ENCODE measurements at regions not wholly inside any gene's neighbourhood (a gene's known extent, or its start where the extent isn't known, plus 50 kb on each side); places are given as distances from the start of the nearest gene placed in this dataset.

GRCh38 chr6:54633601-54634000, 213.0 kb upstream of the FAM83B start:
- no peak for DNase-seq

DNA sequence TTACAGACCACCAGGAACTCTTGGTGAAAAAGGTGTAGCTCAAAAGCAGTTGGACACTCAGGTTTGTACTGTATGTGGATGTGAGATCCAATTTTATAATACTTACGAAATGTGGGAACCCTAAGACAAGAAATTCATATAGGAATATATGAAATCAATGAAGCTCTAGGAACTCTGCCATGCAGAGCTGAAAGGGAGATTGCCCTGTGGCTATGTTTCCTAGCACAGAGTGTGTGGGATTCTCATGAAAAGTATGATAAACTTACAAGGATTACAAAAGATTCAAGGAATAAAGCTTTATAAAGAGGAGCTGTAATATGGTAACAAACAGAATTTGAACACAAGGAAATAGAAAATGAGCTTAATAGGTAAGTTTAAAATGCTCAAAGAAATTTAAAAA, 205.7 kb upstream of the FAM83B start:
- no peak for DNase-seq

DNA sequence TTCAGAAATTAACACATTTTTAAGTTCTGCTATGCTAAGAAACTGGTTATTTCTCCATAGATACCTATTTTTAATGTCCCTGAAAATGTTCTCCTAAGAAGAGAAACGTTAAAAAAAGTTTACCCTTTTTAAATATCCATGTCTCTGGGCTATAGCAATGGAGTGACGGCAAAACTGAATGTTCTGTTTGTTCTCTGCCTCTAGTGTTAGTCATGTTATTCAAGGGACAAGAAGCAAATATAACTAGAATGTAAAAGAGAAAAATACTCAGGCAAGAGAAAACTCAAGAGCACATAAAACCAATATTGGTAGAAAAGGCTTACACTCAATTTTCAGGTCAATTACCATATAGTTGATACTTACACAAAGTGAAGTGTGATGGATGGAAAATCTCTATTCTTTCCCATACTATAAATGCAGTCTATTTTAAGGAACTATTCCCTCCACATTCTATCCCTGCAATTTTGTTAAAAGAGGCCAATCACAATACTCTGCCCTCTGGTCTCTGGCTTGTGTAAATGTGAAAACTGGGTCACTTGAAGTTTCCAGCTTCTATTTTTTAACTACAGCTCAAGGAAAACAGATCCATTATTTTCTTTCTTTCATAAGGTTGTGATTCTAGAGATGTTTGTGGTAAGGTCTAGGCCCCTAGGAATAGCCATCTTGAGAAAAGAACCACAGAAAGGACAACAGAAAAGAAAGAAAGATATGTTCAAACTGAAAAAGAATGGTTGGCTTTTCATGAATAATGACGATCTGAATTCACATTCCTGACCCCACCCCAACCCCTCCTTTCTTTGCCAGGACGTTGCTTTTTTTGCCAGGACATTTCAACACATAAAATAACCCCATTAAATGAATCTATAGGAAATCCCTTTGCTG, 200.3 kb upstream of the FAM83B start:
- DNase-seq = peak in 1 of 58 donors; percentile 0

- DNase-seq = no peak
These were observed 199.5 kb upstream of the FAM83B start for GRCh38 chr6:54646951-54647664.

DNA sequence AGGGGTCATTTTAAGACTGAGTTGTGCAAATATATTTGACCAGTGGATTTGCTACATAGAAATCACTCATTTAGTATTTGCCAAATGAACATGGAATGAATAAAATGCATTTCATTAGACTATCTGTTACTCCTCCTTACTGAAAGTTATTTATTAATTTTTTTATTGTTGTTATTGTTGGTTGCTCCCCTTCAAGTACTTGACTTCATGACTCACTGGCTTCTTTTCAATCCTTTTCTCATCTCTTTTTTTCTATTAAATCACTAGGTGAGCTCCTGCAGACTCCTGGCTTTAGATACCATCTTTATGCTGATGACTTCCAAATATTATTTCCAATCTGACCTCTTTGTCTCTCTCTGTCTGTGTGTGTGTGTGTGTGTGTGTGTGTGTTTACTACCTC, 192.2 kb upstream of the FAM83B start:
- DNase-seq = no peak

GRCh38 chr6:54655162-54655561, 191.4 kb upstream of the FAM83B start:
- no peak for DNase-seq

DNA sequence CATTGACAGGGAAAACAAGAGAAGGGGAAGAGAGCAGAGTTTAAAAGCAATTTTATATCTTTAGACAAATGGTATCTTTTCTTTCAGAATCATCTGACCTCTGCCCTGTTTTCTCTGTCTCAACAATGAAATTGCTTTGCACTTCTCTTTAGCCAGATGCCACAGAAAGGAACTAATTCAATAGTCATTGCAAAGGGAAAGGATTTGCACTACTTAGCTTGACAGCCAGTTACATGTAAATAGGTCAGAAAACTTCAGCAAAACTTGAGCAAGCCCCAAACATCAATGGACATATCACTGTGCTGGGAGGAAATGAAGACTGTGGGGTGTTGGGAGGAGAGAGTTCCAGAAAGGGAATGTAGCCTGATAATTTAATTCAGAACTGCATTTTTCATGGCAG, 181.3 kb upstream of the FAM83B start:
- DNase-seq = no peak

DNA sequence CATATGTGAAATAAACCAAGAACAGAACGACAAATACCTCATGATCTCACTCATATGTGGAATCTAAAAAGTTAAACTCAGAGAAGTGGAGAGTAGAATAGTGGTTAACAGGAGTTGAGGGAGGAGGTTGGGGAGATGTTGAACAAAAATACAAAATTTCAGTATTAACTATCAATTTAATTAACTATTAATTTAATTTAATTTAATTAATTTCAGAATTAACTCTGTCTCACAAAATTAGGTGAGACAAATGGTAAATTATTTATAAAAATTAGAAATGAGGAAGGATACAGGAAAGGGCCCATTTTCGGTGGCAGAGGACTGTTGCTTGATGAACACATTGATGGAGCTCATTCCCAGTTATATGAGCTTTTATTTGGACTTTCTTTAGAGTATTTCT, 166.0 kb upstream of the FAM83B start:
- no peak for DNase-seq

GRCh38 chr6:54681267-54681666, 165.3 kb upstream of the FAM83B start:
- DNase-seq = no peak

DNA sequence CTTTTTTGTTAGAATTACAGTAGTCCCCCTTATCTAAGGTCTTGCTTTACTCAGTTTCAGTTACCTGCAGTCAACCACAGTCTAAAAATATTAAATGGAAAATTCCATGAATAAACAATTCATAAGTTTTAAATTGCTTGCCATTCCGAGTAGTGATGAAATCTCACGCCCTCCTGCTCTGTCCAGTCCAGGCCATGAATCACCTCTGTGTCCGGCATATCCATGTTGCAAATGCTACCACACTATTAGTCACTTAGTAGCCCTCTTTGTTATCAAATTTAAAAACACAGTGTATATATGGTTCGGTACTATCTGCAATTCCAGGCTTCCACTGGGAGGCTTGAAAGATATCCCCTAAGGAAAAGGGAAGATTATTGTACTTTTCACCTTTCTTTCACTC, 164.6 kb upstream of the FAM83B start:
- DNase-seq = no peak

DNA sequence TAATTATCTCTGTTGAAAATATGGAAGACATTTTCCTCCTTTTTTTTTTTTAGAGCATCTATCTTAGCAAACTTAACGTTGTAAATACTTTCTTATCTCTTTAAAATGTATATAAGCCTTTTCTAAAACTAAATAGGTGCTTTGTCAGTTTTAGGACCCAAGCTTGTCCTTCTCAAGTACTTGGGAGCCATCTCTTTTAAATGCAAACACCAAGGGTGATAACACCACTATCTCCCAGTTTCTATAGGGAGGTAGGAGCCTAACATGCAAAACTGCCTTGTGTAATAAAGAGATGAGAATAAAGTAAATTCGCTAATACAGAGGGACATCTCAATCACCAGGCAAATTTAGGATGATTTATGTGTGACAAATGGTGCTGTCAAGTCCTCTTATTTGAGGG, 157.0 kb upstream of the FAM83B start:
- DNase-seq = no peak

- no peak for DNase-seq
These were observed 156.0 kb upstream of the FAM83B start for GRCh38 chr6:54690596-54690995.

- no peak for DNase-seq
These were observed 151.5 kb upstream of the FAM83B start for GRCh38 chr6:54694928-54695532.

- no peak for DNase-seq
These were observed 150.8 kb upstream of the FAM83B start for GRCh38 chr6:54695815-54696214.

GRCh38 chr6:54697424-54697823, 149.1 kb upstream of the FAM83B start:
- DNase-seq = no peak

- DNase-seq = no peak
These were observed 147.6 kb upstream of the FAM83B start for GRCh38 chr6:54698974-54699373.

DNA sequence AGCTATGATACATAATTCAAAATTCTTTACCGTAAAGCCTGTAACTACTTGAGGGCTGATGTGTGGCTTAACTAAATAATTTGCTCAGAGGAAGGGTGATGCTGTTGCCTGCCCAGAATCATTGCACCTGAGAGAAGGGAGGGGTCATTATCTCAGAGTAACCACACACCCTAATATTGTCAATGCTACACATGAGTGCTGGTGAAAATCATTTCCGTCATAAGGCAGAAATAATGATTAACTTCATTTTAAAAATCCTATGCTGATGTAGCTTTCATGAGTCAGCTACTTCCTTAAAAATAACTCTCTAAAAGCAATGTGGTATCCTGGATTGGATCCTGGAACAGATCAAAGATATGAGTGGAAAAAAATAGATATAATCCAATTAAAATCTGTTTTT, 146.4 kb upstream of the FAM83B start:
- DNase-seq = no peak

DNA sequence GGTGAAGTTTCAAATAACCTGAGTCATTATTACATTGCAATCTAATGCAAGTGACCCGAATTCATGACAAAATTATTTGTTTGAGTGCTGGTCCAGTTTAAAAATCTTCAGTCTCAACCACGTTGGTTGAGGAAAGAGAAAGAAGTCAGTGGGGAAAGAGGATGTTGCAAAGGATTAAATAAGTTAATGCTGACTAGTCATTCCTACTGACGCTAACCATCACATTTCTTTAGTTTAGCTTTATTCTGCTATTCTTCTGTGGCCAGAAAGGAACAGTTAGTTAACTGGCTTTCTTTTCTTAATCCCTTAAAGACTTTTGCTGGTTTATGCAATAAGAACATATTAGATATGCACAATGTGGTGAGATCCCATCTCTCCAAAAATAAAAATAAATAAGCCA, 143.8 kb upstream of the FAM83B start:
- no peak for DNase-seq

GRCh38 chr6:54706391-54706790, 140.2 kb upstream of the FAM83B start:
- DNase-seq = no peak

DNA sequence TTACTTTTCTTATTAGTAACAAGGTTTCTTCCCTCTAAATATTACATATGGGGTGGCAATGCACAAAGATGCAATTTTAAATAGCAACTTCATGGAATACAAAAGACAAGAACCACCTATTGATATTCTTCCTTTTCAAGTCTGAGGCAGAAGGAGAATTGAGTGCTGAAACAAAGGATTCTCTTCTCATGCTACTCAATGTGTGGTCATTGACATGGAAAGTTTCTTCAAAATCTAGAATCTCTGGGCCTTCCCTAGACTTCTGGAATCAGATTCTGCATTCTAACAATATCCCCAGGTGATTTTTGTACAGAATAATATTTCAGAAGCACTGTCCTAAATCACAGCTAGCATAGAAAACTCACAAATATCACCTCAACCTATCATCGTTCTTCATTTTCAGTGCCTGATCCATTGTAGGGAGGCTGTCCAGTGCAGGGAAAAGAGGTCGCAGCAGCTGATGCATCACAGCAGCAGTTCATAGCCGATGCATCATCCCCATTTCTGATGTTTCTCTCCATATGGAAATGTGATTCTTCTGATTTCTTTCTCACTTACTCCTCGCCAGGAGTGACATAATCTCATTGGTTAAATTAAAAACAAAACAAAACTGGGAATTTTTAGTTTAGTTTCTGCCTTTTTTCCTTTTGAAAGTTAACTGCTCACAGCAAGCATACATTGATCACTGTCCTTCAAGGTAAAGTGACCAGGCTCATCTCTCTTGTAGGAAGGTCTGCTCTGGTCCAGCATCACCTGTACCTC, 139.5 kb upstream of the FAM83B start:
- DNase-seq = no peak

GRCh38 chr6:54710456-54710855, 136.1 kb upstream of the FAM83B start:
- no peak for DNase-seq

DNA sequence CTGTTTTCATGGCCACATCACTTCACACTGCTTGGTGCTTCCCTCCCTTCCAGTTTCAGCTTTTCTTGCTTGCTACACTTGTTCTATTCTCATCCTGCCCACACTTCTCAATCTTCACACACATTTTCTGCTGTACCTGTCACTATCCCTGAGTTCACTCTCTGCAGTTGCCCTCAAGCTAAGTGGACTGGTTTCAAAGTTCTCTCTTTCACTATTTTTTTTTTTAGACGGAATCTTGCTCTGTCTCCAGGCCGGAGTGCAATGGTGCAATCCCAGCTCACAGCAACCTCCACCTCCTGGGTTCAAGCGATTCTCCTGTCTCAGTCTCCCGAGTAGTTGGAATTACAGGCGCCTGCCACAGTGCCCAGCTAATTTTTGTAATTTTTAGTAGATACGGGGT, 130.6 kb upstream of the FAM83B start:
- DNase-seq = no peak

Measured in anterior cingulate cortex (tissue), 58 donors.